ENCODE measurements at regions not wholly inside any gene's neighbourhood (a gene's known extent, or its start where the extent isn't known, plus 50 kb on each side); places are given as distances from the start of the nearest gene placed in this dataset.
"Not testable (repeated sequence)": the region's sequence is repeated elsewhere in the genome, so short reads cannot be mapped to it uniquely, and the experiment has no call there.

DNA sequence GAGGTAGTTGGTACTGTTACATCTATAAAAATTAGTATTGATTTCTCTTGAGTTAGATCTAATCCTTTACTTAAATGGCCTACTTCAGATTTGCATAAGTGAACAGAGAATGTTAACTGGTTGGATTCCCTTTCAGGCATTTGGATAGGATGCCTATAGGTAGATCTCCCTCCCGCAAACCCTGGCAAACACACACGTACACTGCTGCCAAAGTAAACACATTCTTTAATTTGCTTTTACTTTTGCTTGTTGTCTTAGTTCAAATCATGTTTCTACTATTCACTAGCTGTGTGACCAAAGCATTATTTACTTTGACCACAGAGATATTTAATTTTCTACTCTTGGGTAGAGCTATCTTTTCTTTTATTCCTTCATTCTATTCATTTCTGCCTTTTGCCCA is 936.1 kb upstream of the FBXO33 start:
- no peak for DNase-seq (ENCODE audit: low read depth)

DNA sequence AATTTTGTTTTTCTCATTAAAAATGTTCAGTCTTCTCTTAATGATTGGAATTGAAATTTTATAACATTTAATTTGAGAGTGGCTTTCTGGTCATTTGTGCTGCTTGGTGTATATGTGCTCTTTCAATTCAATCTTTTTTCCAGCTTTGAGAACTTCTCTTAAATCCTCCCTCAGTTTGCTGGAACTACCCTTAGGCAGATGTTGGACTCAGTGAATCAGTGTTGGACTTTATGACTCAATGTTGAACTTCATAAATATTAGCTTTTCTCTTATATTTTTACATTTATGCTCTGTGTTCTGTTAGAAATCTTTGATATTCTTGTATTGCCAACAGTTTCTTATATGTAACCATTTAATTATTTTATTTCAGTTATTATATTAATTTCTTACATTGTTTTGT is 935.5 kb upstream of the FBXO33 start:
- DNase-seq (ENCODE audit: low read depth), result no peak

DNA sequence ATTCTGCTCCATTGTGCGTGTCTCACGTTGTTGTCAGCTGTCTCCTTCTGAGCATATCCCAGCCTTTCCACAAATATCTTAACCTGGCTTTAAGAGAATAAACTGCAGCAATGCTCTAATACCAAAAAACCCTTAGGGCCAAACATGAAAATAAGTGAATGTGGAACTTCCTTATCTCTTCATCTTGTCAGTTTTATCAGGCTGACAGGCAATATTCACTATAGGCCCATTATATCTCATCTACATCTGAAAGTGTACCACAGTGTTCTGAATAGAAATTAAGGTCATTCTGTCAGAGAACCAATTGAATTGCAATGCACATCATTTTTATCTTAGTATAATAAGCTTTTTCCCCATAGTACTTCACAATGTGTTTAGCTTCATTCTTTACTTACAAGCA is 933.1 kb upstream of the FBXO33 start:
- no peak for DNase-seq (ENCODE audit: low read depth)

DNA sequence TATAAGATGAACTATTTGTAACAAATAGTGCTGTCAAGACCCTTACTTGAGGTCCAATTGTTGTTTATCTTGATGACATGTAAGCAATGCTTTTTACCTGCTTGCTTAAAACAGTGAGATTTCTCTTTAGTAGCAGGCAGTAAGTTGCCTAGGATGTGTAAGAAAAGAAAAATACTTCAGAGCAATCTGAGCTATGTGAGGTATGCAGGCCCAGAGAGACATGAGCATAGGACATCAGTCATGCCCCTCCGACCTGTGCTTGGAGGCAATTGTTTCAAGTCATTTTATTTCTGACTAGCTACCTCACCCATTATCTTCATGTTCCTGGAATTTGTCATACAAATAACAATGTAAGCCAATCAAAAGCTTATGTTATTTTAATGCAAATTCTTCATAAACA is 930.6 kb upstream of the FBXO33 start:
- DNase-seq (ENCODE audit: low read depth), result no peak

DNA sequence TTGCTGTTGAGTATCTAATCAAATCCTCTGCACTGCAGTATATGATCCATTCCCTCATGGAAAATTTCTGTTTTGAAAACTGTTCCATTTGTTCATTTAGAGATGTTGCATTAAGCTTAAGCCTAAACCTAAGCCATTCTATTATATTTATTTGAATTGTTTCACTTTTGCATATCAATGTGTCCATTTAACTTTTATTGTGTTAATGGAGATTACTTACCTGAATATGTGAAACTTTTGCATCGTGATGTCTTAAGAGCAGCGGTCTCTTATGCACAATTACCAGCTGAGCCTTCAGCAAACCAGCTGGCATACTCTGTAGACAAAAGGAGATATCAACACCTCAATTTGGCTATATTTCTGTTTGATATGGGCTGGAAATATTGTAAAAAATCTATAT is 922.5 kb upstream of the FBXO33 start:
- DNase-seq (ENCODE audit: low read depth), result no peak

DNA sequence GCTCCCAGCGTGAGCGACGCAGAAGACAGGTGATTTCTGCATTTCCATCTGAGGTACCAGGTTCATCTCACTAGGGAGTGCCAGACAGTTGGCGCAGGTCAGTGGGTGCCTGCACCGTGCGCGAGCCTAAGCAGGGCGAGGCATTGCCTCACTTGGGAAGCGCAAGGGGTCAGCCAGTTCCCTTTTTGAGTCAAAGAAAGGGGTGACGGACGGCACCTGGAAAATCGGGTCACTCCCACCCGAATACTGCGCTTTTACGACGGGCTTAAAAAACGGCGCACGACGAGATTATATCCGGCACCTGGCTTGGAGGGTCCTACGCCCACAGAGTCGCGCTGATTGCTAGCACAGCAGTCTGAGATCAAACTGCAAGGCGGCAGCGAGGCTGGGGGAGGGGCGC is 915.9 kb upstream of the FBXO33 start:
- DNase-seq (ENCODE audit: low read depth), result not testable (repeated sequence)

DNA sequence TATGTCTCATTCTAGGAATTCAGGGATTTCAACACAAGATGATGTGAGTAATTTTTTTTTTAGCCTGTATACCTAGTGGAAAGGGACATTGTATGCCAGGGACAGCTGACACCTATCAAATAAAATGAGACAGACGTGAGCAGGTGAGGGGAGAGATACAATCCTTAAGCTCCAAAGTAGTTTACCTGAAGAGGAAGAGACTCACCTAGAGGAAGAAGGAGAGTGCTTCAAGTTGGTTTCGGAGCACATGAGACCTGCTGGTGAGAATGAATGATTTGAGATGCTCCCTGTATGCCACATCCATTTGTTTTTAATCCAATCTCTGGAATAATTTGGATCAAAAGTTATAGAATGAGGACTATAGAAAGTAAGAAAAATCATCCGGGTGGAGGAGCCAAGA is 915.4 kb upstream of the FBXO33 start:
- no peak for DNase-seq (ENCODE audit: low read depth)

DNA sequence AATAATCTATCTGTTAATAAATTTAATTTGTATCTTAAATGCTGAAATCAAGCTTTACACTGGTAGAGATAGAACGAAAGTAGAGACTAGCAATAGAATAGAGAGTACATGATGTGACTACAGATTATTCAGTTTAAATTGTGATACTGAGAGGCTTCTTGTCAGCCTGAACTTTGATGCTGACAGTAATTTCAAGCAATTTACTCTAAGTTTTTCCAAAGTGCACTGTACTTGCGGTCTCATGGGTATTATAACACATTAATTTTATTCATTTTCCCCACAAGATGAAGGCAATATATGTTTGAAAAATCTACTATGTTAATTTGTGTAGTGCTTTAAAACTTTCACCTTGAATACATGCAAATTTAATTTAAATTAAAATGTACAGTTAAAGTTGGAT is 914.0 kb upstream of the FBXO33 start:
- DNase-seq (ENCODE audit: low read depth), result no peak

DNA sequence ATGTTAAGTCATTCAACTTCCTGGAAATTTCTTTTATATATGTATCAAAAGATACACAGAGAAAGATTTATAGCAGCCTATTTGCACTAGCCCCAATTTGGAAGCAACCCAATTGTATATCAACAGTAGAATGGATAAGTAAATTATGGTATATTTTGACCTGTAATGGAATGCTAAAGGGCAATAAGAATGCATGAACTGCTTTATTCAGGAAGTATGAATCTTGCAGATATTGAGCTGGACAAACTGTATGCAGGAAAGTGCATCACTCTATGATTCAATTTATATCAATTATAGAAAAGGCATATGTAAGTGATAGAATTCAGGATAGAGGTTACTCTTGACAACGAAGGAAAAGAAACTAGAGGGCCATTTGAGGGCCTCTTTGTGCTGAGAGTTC is 913.1 kb upstream of the FBXO33 start:
- no peak for DNase-seq (ENCODE audit: low read depth)

DNA sequence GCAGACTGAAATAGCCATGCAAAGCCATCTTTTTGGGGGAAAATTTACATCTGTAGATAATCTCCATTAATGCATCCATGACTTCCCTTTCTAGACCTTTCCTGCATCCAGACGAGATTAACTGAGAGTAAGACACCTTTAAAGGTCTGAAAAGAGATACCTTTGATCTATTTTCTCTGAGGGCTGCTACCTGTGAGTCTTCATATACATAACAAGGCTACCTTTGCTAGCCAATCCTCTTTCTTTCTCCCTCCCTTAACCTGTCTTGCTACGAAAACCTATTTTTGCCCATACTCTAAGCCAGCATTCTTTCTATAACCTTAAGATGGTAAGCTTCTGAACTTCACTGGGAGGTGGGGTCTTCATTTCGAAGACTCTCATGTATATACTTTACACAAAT is 908.5 kb upstream of the FBXO33 start:
- DNase-seq (ENCODE audit: low read depth), result no peak

DNA sequence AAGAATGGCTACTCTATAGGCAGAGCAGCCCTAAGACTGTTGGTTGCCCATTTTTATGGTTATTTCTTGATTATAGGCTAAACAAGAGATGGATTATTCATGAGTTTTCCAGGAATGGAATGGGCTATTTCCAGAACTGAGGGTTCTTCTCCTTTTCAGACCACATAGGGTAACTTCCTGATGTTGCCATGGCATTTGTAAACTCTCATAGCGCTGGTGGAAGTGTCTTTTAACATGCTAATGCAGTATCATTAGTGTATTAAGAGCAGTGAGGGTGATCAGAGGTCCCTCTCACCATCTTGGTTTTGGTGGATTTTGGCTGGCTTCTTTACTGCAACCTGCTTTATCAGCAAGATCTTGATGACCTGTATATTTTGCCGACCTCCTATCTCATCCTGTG is 904.6 kb upstream of the FBXO33 start:
- no peak for DNase-seq (ENCODE audit: low read depth)

DNA sequence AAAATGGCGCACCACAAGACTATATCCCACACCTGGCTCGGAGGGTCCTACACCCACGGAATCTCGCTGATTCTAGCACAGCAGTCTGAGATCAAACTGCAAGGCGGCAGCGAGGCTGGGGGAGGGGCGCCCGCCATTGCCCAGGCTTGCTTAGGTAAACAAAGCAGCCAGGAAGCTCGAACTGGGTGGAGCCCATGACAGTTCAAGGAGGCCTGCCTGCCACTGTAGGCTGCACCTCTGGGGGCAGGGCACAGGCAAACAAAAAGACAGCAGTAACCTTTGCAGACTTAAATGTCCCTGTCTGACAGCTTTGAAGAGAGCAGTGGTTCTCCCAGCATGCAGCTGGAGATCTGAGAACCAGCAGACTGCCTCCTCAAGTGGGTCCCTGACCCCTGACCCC is 894.3 kb upstream of the FBXO33 start:
- DNase-seq (ENCODE audit: low read depth), result not testable (repeated sequence)

DNA sequence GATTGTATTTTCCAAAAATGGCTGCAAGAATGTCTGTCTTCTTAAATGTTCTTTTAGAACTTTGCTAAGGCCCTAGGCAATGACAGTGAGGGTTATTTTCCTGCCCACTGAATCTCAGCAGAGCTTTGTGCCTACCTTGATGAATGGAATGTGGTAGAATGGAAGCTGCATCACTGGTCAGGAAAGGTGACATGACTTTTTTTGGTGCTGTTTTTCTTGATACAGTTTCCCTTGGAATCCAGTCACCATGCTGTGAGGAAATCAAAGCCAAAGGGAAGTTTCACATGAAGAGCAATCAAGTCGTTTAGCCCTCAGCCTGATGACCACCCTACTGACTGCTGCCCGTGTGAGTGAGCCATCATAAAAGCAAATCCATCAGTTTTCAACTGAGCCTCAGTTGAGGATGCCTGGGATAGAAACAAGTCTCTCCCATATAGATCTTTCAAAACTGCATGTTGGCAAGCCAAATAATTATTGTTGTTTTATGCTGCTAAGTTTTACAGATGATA is 886.0 kb upstream of the FBXO33 start:
- no peak for DNase-seq (ENCODE audit: low read depth)

DNA sequence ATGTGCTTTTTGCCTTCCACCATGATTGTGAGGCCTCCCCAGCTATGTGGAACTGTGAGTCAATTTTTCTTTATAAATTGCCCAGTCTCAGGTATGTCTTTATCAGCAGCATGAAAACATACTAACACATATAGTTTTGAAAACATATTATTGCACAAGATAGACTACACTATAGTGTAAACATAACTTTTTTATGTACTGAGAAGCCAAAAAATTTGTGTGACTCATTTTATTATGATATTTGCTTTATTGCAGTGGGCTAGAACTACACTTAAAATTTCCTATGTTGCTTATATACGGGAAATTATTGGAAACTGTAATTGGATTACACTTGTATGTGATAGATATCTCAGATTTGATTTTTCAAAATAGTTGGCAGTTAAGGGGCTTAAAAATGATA is 885.5 kb upstream of the FBXO33 start:
- no peak for DNase-seq (ENCODE audit: low read depth)

DNA sequence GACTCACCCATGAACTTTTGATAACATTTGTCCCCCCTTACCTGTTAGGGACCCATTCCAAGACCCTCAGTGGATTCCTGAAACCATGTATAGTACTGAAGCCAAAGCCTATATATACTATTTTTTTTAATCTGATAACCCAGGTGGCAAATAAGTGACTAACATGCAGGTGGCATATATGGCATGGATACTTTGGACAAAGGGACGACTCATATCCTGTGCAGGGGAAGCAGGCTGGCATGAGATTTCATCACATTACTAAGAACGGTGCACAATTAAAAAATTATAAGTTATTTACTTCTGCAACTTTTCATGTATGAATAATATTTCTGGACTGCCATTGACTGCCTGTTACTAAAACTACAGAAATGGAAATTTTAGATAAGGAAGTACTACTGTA is 880.1 kb upstream of the FBXO33 start:
- no peak for DNase-seq (ENCODE audit: low read depth)

DNA sequence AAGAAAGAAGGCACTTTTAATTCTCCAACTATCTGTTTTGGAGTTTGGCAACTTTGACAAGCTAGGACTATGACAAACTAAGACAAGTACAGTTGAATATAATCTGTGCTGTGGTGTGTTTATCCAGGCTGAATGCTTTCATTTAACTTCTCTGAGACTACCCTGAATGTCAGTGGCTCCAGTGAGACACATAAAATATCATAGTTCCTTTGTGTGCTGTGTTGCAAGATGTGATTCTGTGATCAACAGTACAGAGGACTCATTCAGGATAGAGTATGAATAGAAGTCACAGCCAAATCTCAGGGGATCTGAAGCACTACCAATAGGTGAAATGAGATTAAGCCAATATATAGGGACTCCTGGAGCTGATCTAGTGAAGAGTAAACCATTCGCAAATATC is 876.9 kb upstream of the FBXO33 start:
- DNase-seq (ENCODE audit: low read depth), result no peak

DNA sequence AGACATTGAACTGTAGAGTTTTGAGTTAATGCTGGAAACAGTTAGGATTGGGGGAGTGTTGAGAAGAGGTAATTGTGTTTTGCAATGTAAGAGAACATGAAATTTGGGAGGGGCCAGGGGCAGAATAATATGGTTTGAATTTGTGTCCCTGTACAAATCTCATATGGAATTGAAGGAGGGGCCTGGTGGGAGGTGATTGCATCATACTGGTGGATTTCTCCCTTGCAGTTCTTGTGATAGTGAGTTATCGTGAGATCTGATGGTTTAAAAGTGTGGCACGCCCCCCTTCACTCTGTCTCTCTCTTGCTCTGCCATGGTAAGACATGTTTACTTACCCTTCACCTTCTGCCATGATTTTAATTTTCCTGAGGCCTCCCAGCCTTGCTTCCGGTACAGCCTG is 876.0 kb upstream of the FBXO33 start:
- no peak for DNase-seq (ENCODE audit: low read depth)

DNA sequence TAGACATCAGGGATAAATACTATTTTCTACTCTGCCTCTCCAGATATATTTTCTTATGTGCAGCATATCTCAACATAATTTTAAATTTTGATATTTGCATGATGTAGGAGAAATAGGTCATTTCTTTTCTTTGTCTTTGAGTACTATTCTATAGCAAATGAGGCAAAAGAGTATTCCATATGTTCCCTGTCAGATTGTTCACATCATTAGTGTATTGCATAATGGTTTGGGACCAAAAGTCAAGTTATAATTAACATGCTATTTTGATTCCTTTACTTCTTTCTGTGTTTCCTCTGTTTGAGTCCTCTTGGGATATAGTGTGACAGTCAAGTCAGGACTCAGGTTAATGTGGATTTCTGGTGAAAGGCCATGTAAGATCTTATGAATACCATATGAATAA is 864.6 kb upstream of the FBXO33 start:
- no peak for DNase-seq (ENCODE audit: low read depth)

DNA sequence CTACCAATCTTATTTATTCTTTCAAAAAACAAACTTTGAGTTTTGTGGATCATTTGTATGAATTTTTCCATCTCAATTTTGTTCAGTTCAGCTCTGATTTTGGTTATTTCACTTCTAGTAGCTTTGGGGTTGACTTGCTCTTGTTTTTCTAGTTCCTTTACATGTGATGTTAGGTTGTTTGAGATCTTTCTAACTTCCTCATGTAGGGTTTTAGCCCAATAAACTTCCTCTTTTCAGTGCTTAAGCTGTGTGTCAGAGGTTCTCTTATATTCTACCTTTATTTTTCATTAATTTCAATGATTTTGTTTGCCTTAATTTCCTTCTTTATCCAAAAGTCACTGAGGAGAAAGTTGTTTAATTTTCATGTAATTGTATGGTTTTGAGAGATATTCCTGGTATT is 860.4 kb upstream of the FBXO33 start:
- no peak for DNase-seq (ENCODE audit: low read depth)

DNA sequence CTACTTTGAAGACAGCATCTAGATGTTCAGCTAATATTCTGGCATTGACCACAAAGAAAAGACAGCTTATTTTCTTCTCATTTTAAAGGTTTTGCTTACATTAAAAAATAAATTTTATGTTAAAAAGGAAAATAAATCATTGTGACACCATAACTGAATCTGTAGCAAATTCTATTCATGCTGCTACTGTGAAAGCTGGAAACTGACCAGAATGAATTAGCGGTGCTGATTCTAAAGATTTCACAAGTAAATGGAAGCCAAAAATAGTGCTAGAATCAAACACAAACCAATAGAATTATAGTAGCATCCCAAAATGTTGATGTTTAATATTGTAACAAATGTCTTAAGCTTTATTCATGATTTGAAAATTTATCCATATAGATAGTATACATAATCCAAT is 850.0 kb upstream of the FBXO33 start:
- DNase-seq (ENCODE audit: low read depth), result no peak

DNA sequence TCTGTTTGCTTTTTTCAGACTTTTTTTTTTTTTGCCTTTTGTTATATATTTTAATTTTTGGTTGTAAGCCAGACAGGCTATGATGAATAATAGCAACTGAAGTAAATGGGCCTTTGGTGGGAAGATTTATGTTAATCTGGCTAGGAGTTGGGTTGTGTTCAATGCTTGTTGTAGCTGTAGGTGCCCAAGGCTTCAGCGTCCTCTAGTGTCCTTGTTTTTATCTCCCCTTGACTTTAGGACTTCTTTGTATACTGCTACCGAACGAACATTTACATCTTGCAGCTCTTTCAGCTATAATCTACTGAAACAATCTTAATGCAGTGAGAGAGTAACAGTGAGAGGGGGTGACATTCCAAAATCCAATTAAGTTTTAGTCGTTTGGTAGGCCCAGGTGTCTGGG is 848.4 kb upstream of the FBXO33 start:
- no peak for DNase-seq (ENCODE audit: low read depth)

DNA sequence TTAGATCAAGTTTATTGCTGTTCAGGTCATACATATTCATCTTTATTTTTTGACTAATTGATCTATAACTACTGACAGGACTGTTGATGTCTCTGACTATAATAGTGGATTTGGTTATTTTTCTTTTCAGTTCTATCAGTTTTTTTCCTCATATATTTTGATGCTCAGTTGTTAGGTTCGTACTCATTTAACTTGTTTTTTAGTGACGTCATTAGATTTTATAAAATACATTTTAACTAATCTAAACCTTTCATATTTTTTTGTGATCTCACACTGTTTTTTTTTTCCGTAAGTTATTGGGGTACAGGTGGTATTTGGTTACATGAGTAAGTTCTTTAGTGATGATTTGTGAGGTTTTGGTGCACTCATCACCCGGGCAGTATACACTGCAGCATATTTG is 841.2 kb upstream of the FBXO33 start:
- no peak for DNase-seq (ENCODE audit: low read depth)

DNA sequence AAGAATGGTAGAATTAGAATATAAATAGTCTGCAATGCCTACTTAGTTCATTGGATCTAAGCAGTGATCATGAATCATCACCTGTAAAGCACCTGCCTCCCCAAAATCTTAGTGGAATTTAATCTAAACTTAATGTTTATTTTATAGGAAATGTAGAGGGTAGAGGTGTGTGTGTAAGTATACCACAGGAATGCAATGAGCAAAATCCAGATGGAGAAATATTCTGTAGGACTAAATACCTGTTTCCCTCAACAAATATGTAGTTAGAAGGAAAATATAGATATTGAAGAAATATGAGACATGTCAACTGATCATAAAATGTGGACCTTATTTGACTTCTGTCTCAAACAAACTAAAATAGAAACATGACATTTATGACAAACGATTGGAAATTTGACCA is 839.2 kb upstream of the FBXO33 start:
- no peak for DNase-seq (ENCODE audit: low read depth)

DNA sequence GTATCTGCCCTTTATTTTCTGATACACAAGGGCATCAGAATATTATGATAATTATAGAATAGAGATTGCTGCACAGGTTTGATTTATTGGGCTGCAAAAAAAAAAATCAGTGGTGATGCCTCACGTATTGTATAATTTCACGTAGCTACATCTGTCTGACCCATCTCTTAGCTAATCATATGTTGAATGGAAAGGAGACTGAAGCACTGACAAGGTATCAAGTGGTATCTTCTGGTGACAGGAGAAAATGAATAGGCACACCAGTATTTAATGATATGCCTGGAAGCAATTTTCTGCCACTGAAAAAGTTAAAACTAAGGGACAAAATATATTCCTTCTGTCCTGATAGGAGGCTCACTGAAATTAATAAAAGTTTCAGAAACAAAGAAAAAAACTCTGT is 837.2 kb upstream of the FBXO33 start:
- DNase-seq (ENCODE audit: low read depth), result no peak

DNA sequence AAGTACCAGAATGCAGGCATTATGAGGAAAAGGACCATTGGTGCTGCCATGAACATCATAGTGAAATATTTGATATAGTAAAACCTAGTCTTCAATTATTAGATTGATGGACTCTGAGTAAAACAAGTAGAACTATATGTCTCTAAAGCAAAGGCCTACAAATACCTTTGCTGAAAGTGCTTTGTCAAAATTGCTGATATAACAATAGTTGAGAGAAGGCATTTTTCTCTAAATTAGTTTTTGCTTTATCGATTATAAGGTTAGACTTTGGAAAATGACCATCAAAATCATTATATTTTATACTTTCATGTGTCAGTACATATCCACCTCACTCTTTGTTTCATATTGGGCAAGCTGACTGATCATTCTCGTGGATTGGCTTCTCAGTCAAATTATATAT is 836.0 kb upstream of the FBXO33 start:
- DNase-seq (ENCODE audit: low read depth), result no peak

All from fibroblast of gingiva (primary cell).